ENCODE measurements at regions not wholly inside any gene's neighbourhood (a gene's known extent, or its start where the extent isn't known, plus 50 kb on each side); places are given as distances from the start of the nearest gene placed in this dataset.

DNA sequence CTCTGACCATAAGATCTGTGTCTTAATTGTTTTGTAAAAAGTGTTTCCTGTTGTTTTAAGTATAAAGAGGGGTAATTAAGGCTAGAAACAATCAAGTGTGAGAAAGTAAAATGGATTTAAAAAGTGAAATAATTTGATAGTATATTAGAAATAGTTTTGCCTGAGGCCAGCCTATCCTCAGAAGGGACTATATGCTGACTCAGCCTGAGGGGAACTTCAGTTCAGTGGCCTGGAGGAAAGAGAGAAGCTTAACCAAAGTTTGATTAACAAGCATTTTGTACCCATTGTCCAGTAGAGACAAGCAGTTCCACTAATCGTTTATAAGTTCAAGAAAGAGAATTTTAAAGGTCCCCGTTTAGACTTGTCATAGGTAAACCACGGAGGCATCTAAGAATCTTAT is 1793.2 kb upstream of the PRR20A start:
- no TSS peak for BruUV-seq (replicated peaks)
- TF ChIP-seq EZH2 (IDR thresholded peaks at IDR 0.05; ENCODE audit: borderline replicate concordance, low read depth, low read length, severe bottlenecking): no peak
- no peak for TF ChIP-seq MYC (IDR thresholded peaks at IDR 0.05; ENCODE audit: low read depth, low read length)
- no peak for TF ChIP-seq POLR2A (IDR thresholded peaks at IDR 0.05; ENCODE audit: low read depth, low read length)
- no peak for TF ChIP-seq GATA2 (IDR thresholded peaks at IDR 0.05; ENCODE audit: insufficient read depth, insufficient read length, low read depth, low read length)
- TF ChIP-seq, protein P1, sequence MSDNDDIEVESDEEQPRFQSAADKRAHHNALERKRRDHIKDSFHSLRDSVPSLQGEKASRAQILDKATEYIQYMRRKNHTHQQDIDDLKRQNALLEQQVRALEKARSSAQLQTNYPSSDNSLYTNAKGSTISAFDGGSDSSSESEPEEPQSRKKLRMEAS (IDR thresholded peaks at IDR 0.05; ENCODE audit: insufficient read depth, insufficient read length): no peak
- TF ChIP-seq, protein P2, sequence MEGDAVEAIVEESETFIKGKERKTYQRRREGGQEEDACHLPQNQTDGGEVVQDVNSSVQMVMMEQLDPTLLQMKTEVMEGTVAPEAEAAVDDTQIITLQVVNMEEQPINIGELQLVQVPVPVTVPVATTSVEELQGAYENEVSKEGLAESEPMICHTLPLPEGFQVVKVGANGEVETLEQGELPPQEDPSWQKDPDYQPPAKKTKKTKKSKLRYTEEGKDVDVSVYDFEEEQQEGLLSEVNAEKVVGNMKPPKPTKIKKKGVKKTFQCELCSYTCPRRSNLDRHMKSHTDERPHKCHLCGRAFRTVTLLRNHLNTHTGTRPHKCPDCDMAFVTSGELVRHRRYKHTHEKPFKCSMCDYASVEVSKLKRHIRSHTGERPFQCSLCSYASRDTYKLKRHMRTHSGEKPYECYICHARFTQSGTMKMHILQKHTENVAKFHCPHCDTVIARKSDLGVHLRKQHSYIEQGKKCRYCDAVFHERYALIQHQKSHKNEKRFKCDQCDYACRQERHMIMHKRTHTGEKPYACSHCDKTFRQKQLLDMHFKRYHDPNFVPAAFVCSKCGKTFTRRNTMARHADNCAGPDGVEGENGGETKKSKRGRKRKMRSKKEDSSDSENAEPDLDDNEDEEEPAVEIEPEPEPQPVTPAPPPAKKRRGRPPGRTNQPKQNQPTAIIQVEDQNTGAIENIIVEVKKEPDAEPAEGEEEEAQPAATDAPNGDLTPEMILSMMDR (IDR thresholded peaks at IDR 0.05; ENCODE audit: extremely low read depth in 1 of 2, insufficient read depth in 1 of 2, low read depth in 1 of 2, low read length in 2 of 2): no peak
- TF ChIP-seq FOS (IDR thresholded peaks at IDR 0.05; ENCODE audit: borderline replicate concordance, insufficient read depth, low read length): no peak
- no peak for TF ChIP-seq JUN (IDR thresholded peaks at IDR 0.05; ENCODE audit: borderline replicate concordance, insufficient read depth, insufficient read length, low read depth)
- H3K79me2 ChIP-seq (ENCODE audit: control insufficient read depth, insufficient read depth, low read length): no peaks in the 10 kb centered on the region
- H2AFZ ChIP-seq (ENCODE audit: low read depth, low read length): no peak overlapping the region
- CTCF ChIA-PET: no interaction called here
- H3K27ac ChIP-seq (ENCODE audit: insufficient read depth, low read depth, low read length): no peak overlapping the region
- H3K27me3 ChIP-seq (ENCODE audit: control insufficient read depth in 2 of 2, insufficient read depth in 2 of 2, low read length in 2 of 2): no peaks in the 10 kb centered on the region
- no peaks in the 10 kb centered on the region for H3K4me1 ChIP-seq (ENCODE audit: control insufficient read depth, extremely low read depth, insufficient read depth, low read length)
- POLR2A ChIA-PET: no interaction called here
- no peaks in the 10 kb centered on the region for H3K9me1 ChIP-seq (replicated peaks; ENCODE audit: control insufficient read depth, extremely low read depth, insufficient read depth, low read length)
- H3K36me3 ChIP-seq (ENCODE audit: control insufficient read depth in 2 of 2, extremely low read depth in 1 of 2, insufficient read depth in 2 of 2, low read length in 2 of 2): no peaks in the 10 kb centered on the region
- FAIRE-seq (no peak), DNase-seq (ENCODE audit: low read depth, low spot score) (no peak)
- intact Hi-C loops (cut with micrococcal nuclease) (no loop called here), dilution Hi-C loops (cut with MboI; ENCODE audit: extremely low pct_ligation_motif_present, low sequenced_read_pairs) (no loop called here)
- no peak overlapping the region for H3K4me2 ChIP-seq (ENCODE audit: insufficient read depth, low read length)
- no peaks in the 10 kb centered on the region for H4K20me1 ChIP-seq (replicated peaks; ENCODE audit: control insufficient read depth, extremely low read depth, insufficient read depth, low read length)
- no peak overlapping the region for H3K4me3 ChIP-seq (replicated peaks in 1 of 3; ENCODE audit: insufficient read depth in 1 of 3, low read depth in 1 of 3, low read length in 3 of 3)
- no peak overlapping the region for H3K9ac ChIP-seq (replicated peaks; ENCODE audit: extremely low read depth, insufficient read depth, low read length)
- H3K9me3 ChIP-seq (replicated peaks; ENCODE audit: control insufficient read depth, insufficient read depth, low read length): no peaks in the 10 kb centered on the region
